Neural crest cell (in vitro differentiated cells): ENCODE measurements at regions not wholly inside any gene's neighbourhood (a gene's known extent, or its start where the extent isn't known, plus 50 kb on each side); places are given as distances from the start of the nearest gene placed in this dataset.

ENCODE experiments used
- DNase-seq: peaks from one replicate; pipeline ENCODE4 v3.0.0; 2021; ENCODE audit warnings: low read depth, mixed read lengths, low spot score
- H3K27ac Mint-ChIP-seq: one replicate; pipeline ENCODE4 v1.8.0; 2021; ENCODE audit warnings: mild to moderate bottlenecking, mixed read lengths; ENCODE audit not compliant: unreplicated experiment
- H3K27me3 Mint-ChIP-seq: 2 replicates; pipeline ENCODE4 v1.8.0; 2021; ENCODE audit warnings: low read depth, mild to moderate bottlenecking, mixed read lengths
- H3K36me3 Mint-ChIP-seq: 2 replicates; pipeline ENCODE4 v1.8.0; 2021; ENCODE audit warnings: low read depth, mild to moderate bottlenecking, mixed read lengths
- H3K4me1 Mint-ChIP-seq: 2 replicates; pipeline ENCODE4 v1.8.0; 2021; ENCODE audit warnings: mixed read lengths
- H3K4me3 Mint-ChIP-seq: one replicate; pipeline ENCODE4 v1.8.0; 2021; ENCODE audit warnings: mild to moderate bottlenecking, mixed read lengths
- H3K9me3 Mint-ChIP-seq: 2 replicates; pipeline ENCODE4 v1.8.0; 2021; ENCODE audit warnings: mixed read lengths
- CTCF ChIP-seq: fragments of 200-600 bp; sonication (generic); conservative IDR thresholded peaks from 2 replicates; pipeline ENCODE4 v1.5.0; 2021; ENCODE audit warnings: antibody characterized with exemption, mild to moderate bottlenecking

GRCh38 chrX:45710081-45710801 lies 509.6 kb upstream of the DIPK2B start:
- no peaks in the 10 kb centered on the region for H3K27me3 Mint-ChIP-seq
- H3K9me3 Mint-ChIP-seq, result peaks cover 23% of the 10 kb centered on the region
- no peak overlapping the region for H3K4me3 Mint-ChIP-seq
- no peak for TF ChIP-seq CTCF
- DNase-seq, result no peak
- H3K4me1 Mint-ChIP-seq, result peaks cover 15% of the 10 kb centered on the region
- H3K36me3 Mint-ChIP-seq, result no peaks in the 10 kb centered on the region
- no peak overlapping the region for H3K27ac Mint-ChIP-seq

DNA sequence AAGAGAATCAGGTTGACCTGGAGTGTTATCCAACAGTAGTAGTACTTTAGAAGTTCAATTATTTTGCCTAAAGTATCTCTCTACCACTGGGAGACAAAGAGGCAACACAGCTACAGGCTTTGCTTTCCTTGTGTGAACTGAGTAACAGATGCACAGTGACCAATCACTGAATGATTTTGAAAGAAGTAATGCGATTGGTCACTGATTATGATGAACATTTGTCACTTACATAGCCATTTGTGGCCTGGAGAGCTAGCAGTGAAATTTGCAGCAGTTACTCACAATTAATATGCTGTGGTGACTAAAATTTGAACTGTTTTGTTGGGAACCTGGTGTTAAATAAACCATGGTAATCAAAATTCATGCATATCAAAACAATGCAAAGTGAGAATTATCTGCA lies 508.7 kb upstream of the DIPK2B start:
- DNase-seq, result no peak
- Mint-ChIP-seq H3K27me3 (no peaks in the 10 kb centered on the region), H3K36me3 (no peaks in the 10 kb centered on the region), H3K9me3 (peaks cover 23% of the 10 kb centered on the region), H3K4me3 (no peak overlapping the region), H3K27ac (no peak overlapping the region), H3K4me1 (peaks cover 15% of the 10 kb centered on the region)
- TF ChIP-seq CTCF, result no peak

DNA sequence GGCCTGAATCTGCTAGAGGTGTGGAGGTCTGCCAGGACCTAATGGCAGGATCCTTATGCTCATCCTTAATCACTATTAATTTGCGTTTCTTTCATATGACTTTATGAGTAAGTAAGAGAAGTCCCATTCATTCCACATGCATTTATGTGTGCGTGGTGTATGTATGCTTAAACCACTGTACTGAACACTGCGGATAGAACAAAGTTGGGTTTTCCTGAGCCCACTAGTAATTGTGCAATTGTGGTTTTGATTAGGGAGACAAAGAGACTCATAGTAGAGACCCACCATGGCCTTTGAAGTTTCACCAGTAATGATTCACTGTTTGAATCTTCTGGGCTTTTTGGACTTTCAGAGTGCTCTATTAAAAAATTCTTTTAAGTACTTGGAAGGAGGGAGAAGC lies 498.5 kb upstream of the DIPK2B start:
- H3K4me3 Mint-ChIP-seq, result no peak overlapping the region
- peaks cover 5% of the 10 kb centered on the region for H3K36me3 Mint-ChIP-seq
- no peaks in the 10 kb centered on the region for H3K27me3 Mint-ChIP-seq
- no peak for TF ChIP-seq CTCF
- H3K9me3 Mint-ChIP-seq, result peaks cover 7% of the 10 kb centered on the region
- DNase-seq, result no peak
- no peak overlapping the region for H3K27ac Mint-ChIP-seq
- no peaks in the 10 kb centered on the region for H3K4me1 Mint-ChIP-seq

- Mint-ChIP-seq H3K4me3 (no peak overlapping the region), H3K27me3 (no peaks in the 10 kb centered on the region), H3K4me1 (no peaks in the 10 kb centered on the region), H3K9me3 (peaks cover 5% of the 10 kb centered on the region), H3K36me3 (peaks cover 2% of the 10 kb centered on the region), H3K27ac (no peak overlapping the region)
- no peak for TF ChIP-seq CTCF
- DNase-seq, result no peak
Measured at GRCh38 chrX:45697591-45697990, 496.9 kb upstream of the DIPK2B start.

DNA sequence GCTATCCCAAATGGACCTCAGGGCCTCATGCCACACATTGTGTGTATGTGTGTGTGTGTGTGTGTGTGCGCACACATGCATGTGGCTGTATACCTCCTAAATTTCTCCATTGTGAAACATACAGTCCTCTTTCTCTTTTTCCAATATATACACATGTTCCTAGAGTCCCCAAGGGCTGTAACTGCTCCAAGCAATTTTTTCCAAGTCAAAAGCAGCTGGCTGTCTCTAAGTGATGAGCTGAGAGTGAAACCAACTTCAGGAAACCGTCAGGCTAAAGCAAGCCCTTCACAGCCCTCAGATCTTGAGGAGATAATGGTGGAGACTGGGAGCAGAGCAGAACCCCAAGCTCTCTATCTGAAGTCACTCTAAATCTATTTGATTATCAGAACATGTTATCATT lies 496.1 kb upstream of the DIPK2B start:
- H3K4me1 Mint-ChIP-seq, result no peaks in the 10 kb centered on the region
- H3K9me3 Mint-ChIP-seq, result peaks cover 5% of the 10 kb centered on the region
- H3K27ac Mint-ChIP-seq, result no peak overlapping the region
- no peak overlapping the region for H3K4me3 Mint-ChIP-seq
- no peak for TF ChIP-seq CTCF
- peaks cover 2% of the 10 kb centered on the region for H3K36me3 Mint-ChIP-seq
- no peak for DNase-seq
- no peaks in the 10 kb centered on the region for H3K27me3 Mint-ChIP-seq
